T-cell (primary cell): ENCODE measurements at regions not wholly inside any gene's neighbourhood (a gene's known extent, or its start where the extent isn't known, plus 50 kb on each side); places are given as distances from the start of the nearest gene placed in this dataset.

Source experiments
- ATAC-seq, 4 experiments: fragments of 200-7000 bp in 3 of 4; fragments of 150-1000 bp in 1 of 4; cut with Tn5 transposase; replicated peaks in 1 of 4; 1 replicate in 3 of 4; 2 replicates in 1 of 4; pipeline ENCODE4 v1.10.0; 2021; ENCODE audit warnings: moderate library complexity in 3 of 4, mild to moderate bottlenecking in 2 of 4, moderate number of reproducible peaks in 1 of 4
- CTCF ChIA-PET, 2 donors: fragments of 300-600 bp; sonication (Branson Sonifier 250); formaldehyde crosslinking; loops; one replicate each; lab custom pipeline; 2022; ENCODE audit warnings: antibody characterized with exemption in 2 of 2; lab: Charles Lee
- POLR2A ChIA-PET, 2 donors: fragments of 300-600 bp; sonication (Branson Sonifier 250); formaldehyde crosslinking; loops; one replicate each; lab custom pipeline; 2022; ENCODE audit warnings: antibody characterized with exemption in 2 of 2; lab: Charles Lee
- DNase-seq, 35 experiments: peaks; one replicate each; pipeline versions ENCODE4 v3.0.0 to v3.0.0-alpha.2; 2013 to 2023
- H3K27ac ChIP-seq: one replicate; pipeline ENCODE4 v1.5.1; 2013; ENCODE audit warnings: low read length
- H3K27me3 ChIP-seq, 2 experiments: replicated peaks in 1 of 2; 1 replicate in 1 of 2; 2 replicates in 1 of 2; pipeline versions ENCODE4 v1.6.1 to v1.7.0; 2013; ENCODE audit warnings: low read length in 1 of 2, mixed read lengths in 1 of 2; ENCODE audit not compliant: control insufficient read depth in 2 of 2, insufficient read depth in 2 of 2; ENCODE audit errors: extremely low read depth in 1 of 2
- H3K36me3 ChIP-seq, 2 donors: 1 replicate in 1 of 2; 2 replicates in 1 of 2; pipeline versions ENCODE4 v1.6.1 to v1.7.0; 2013; ENCODE audit warnings: low read length in 1 of 2; ENCODE audit not compliant: control insufficient read depth in 2 of 2, insufficient read depth in 1 of 2; ENCODE audit errors: extremely low read depth in 1 of 2
- H3K4me1 ChIP-seq, 2 experiments: 1 replicate in 1 of 2; 2 replicates in 1 of 2; pipeline versions ENCODE4 v1.6.1 to v1.7.0; 2013; ENCODE audit warnings: low read length in 2 of 2, mixed read lengths in 1 of 2; ENCODE audit not compliant: insufficient read depth in 2 of 2, control insufficient read depth in 1 of 2; ENCODE audit errors: extremely low read depth in 1 of 2
- H3K4me3 ChIP-seq, 2 donors: 1 replicate in 1 of 2; 2 replicates in 1 of 2; pipeline versions ENCODE4 v1.5.1 to v1.7.0; 2013; ENCODE audit warnings: mild to moderate bottlenecking in 2 of 2, low read length in 1 of 2, moderate library complexity in 1 of 2; ENCODE audit not compliant: control insufficient read depth in 1 of 2; ENCODE audit errors: extremely low read depth in 1 of 2
- H3K9me3 ChIP-seq: 2 replicates; pipeline ENCODE4 v1.7.0; 2013
- H3K27ac Mint-ChIP-seq, 2 donors: one replicate each; pipeline ENCODE4 v1.8.0; 2020 to 2021; ENCODE audit warnings: mild to moderate bottlenecking in 2 of 2, mixed read lengths in 2 of 2
- H3K27me3 Mint-ChIP-seq, 2 donors: one replicate each; pipeline ENCODE4 v1.8.0; 2021 to 2022; ENCODE audit warnings: mixed read lengths in 2 of 2
- H3K36me3 Mint-ChIP-seq: one replicate; pipeline ENCODE4 v1.8.0; 2021; ENCODE audit warnings: mixed read lengths
- H3K4me1 Mint-ChIP-seq, 3 donors: one replicate each; pipeline ENCODE4 v1.8.0; 2020 to 2022; ENCODE audit warnings: mixed read lengths in 3 of 3, mild to moderate bottlenecking in 1 of 3
- H3K4me3 Mint-ChIP-seq, 3 donors: one replicate each; pipeline ENCODE4 v1.8.0; 2020 to 2022; ENCODE audit warnings: mild to moderate bottlenecking in 3 of 3, mixed read lengths in 3 of 3, moderate library complexity in 3 of 3
- H3K9me3 Mint-ChIP-seq, 3 donors: one replicate each; pipeline ENCODE4 v1.8.0; 2020 to 2022; ENCODE audit warnings: mixed read lengths in 3 of 3
- WGBS: methylation state at CpG from one replicate; pipeline ENCODE4 v1.1.5; 2013; ENCODE audit warnings: missing lambda C conversion rate; ENCODE audit not compliant: insufficient coverage; 5-methylcytosine and 5-hydroxymethylcytosine counted together

- Histone ChIP-seq H3K36me3 (no peaks in the 10 kb centered on the region), H3K27me3 (no peaks in the 10 kb centered on the region), H3K27ac (no peak overlapping the region), H3K9me3 (no peaks in the 10 kb centered on the region), H3K4me1 (no peaks in the 10 kb centered on the region), H3K4me3 (no peak overlapping the region)
- no peaks in the 10 kb centered on the region for H3K27me3 Mint-ChIP-seq
- no CpG with 5 or more reads among the region's 3 CpGs for WGBS
- H3K4me3 Mint-ChIP-seq: no peak overlapping the region
- ChIA-PET POLR2A (no interaction called here), CTCF (no interaction called here)
- ATAC-seq: no peak
- no peaks in the 10 kb centered on the region for H3K36me3 Mint-ChIP-seq
- H3K4me1 Mint-ChIP-seq: no peaks in the 10 kb centered on the region
- DNase-seq: no peak
- peaks cover 0 to 4% (median 0%) of the 10 kb centered on the region in 3 donors for H3K9me3 Mint-ChIP-seq
- H3K27ac Mint-ChIP-seq: no peak overlapping the region
Observed at GRCh38 chrX:3450881-3451570, 104.6 kb upstream of the MXRA5 start.

GRCh38 chrX:3449287-3449686 lies 102.8 kb upstream of the MXRA5 start:
- no peaks in the 10 kb centered on the region for H3K36me3 Mint-ChIP-seq
- no peak overlapping the region for H3K4me3 Mint-ChIP-seq
- DNase-seq (no peak), ATAC-seq (no peak)
- no peaks in the 10 kb centered on the region for H3K4me1 Mint-ChIP-seq
- H3K4me3 ChIP-seq: no peak overlapping the region
- no peaks in the 10 kb centered on the region for H3K27me3 ChIP-seq
- no peaks in the 10 kb centered on the region for H3K9me3 ChIP-seq
- H3K36me3 ChIP-seq: no peaks in the 10 kb centered on the region
- H3K4me1 ChIP-seq: no peaks in the 10 kb centered on the region
- no peaks in the 10 kb centered on the region for H3K27me3 Mint-ChIP-seq
- peaks cover 0 to 4% (median 0%) of the 10 kb centered on the region in 3 donors for H3K9me3 Mint-ChIP-seq
- POLR2A ChIA-PET: no interaction called here
- CTCF ChIA-PET: no interaction called here
- 100% methylated on average over 1 of the region's 4 CpGs for WGBS
- no peak overlapping the region for H3K27ac ChIP-seq
- H3K27ac Mint-ChIP-seq: no peak overlapping the region

DNA sequence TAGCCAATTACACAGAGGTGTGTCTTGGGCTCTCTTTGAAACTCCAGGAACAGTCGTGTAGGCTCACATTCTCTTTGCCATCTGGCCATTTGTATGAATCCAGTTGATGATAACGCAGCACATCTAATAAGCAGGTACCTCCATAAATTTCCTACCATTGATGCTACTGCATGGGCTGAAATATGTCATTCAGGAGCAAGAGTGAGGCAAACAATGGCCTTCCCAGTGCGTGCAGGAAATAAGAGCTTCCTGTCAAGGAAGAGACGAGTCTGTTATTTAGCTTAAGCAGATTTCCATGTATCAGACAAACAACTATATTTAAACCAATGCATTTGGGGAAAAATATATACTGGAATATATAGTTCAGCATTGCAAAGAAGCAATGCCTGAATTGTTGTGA lies 102.1 kb upstream of the MXRA5 start:
- Histone ChIP-seq H3K27ac (no peak overlapping the region), H3K4me1 (no peaks in the 10 kb centered on the region), H3K27me3 (no peaks in the 10 kb centered on the region), H3K9me3 (no peaks in the 10 kb centered on the region), H3K4me3 (no peak overlapping the region), H3K36me3 (no peaks in the 10 kb centered on the region)
- CTCF ChIA-PET: no interaction called here
- no peaks in the 10 kb centered on the region for H3K4me1 Mint-ChIP-seq
- H3K27me3 Mint-ChIP-seq: peaks cover 0 to under 1% of the 10 kb centered on the region in 2 donors
- H3K27ac Mint-ChIP-seq: no peak overlapping the region
- H3K36me3 Mint-ChIP-seq: no peaks in the 10 kb centered on the region
- H3K9me3 Mint-ChIP-seq: peaks cover 0 to 4% (median 0%) of the 10 kb centered on the region in 3 donors
- H3K4me3 Mint-ChIP-seq: no peak overlapping the region
- no CpG with 5 or more reads among the region's 4 CpGs for WGBS
- DNase-seq (no peak), ATAC-seq (no peak)
- POLR2A ChIA-PET: no interaction called here

GRCh38 chrX:3445806-3446490 lies 99.5 kb upstream of the MXRA5 start:
- Histone ChIP-seq H3K27me3 (no peaks in the 10 kb centered on the region), H3K36me3 (no peaks in the 10 kb centered on the region), H3K4me3 (no peak overlapping the region), H3K9me3 (no peaks in the 10 kb centered on the region), H3K4me1 (no peaks in the 10 kb centered on the region), H3K27ac (no peak overlapping the region)
- Mint-ChIP-seq H3K36me3 (no peaks in the 10 kb centered on the region), H3K27ac (no peak overlapping the region), H3K4me3 (no peak overlapping the region), H3K4me1 (no peaks in the 10 kb centered on the region), H3K9me3 (peaks cover 0 to 4% (median 0%) of the 10 kb centered on the region in 3 donors), H3K27me3 (peaks cover 0 to 3% of the 10 kb centered on the region in 2 donors)
- ATAC-seq (no peak), DNase-seq (no peak)
- CTCF ChIA-PET: no interaction called here
- POLR2A ChIA-PET: no interaction called here
- no CpG with 5 or more reads among the region's 4 CpGs for WGBS

DNA sequence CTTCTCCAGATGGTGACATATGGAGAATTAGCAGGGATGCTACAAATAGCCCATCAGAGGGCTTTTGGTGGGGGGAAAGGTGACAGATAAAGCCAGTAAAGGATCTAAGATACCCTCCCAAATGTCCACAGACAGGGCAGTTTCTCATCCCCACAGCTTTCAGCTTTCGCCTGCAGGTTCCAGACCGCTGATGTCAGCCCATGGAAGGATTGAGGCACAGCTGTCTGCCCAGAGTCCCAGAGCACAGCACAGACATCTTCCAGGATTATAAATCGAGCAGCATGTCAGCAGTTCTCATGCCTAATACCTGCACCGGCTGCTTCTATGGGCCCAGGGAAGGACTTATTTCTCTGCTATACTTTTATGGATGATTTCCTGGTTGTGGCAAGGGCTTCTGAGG lies 96.7 kb upstream of the MXRA5 start:
- Histone ChIP-seq H3K4me1 (no peaks in the 10 kb centered on the region), H3K9me3 (no peaks in the 10 kb centered on the region), H3K27me3 (peaks cover 0 to 2% of the 10 kb centered on the region in 2 experiments), H3K36me3 (no peaks in the 10 kb centered on the region), H3K4me3 (no peak overlapping the region), H3K27ac (no peak overlapping the region)
- Mint-ChIP-seq H3K9me3 (peaks cover 0 to 10% (median 0%) of the 10 kb centered on the region in 3 donors), H3K4me1 (no peaks in the 10 kb centered on the region), H3K27ac (no peak overlapping the region), H3K36me3 (no peaks in the 10 kb centered on the region), H3K4me3 (no peak overlapping the region), H3K27me3 (peaks cover 3% of the 10 kb centered on the region in 2 donors)
- WGBS: 44% methylated on average over 2 of the region's 4 CpGs
- no peak for ATAC-seq
- ChIA-PET CTCF (no interaction called here), POLR2A (interaction anchor here in 1 of 2 donors (0.6 kb wide), 1 partner anchor 9 kb away, joined by 8 read pairs; no protein-coding TSS in a partner anchor)
- DNase-seq: no peak

GRCh38 chrX:3442691-3443090 lies 96.2 kb upstream of the MXRA5 start:
- ATAC-seq: no peak
- H3K27me3 ChIP-seq: peaks cover 0 to 2% of the 10 kb centered on the region in 2 experiments

More at GRCh38 chrX:3442691-3443090, 96.2 kb upstream of the MXRA5 start:
- Histone ChIP-seq H3K9me3 (no peaks in the 10 kb centered on the region), H3K4me3 (no peak overlapping the region), H3K27ac (no peak overlapping the region), H3K36me3 (no peaks in the 10 kb centered on the region), H3K4me1 (no peaks in the 10 kb centered on the region)
- ChIA-PET CTCF (no interaction called here), POLR2A (no interaction called here)
- Mint-ChIP-seq H3K36me3 (no peaks in the 10 kb centered on the region), H3K4me3 (no peak overlapping the region), H3K4me1 (no peaks in the 10 kb centered on the region), H3K9me3 (peaks cover 0 to 5% (median 0%) of the 10 kb centered on the region in 3 donors), H3K27me3 (peaks cover 3% of the 10 kb centered on the region in 2 donors), H3K27ac (no peak overlapping the region)
- WGBS: 70% methylated on average over 4 of the region's 8 CpGs
- no peak for DNase-seq
